Endothelial cell of umbilical vein (primary cell): ENCODE measurements at regions not wholly inside any gene's neighbourhood (a gene's known extent, or its start where the extent isn't known, plus 50 kb on each side); places are given as distances from the start of the nearest gene placed in this dataset.

Source experiments
- BruUV-seq: library from RNA; stranded (reverse); fragments of 400-500 nt; replicated peaks from 2 replicates; lab custom pipeline; 2021; lab: Mats Ljungman, UMichigan
- CTCF ChIA-PET: fragments of 300-600, 350-600 bp; sonication (Branson Sonifier 250); formaldehyde crosslinking; loops from one replicate; lab custom pipeline; 2021; ENCODE audit warnings: antibody characterized with exemption, inconsistent platforms; lab: Charles Lee
- POLR2A ChIA-PET: fragments of 300-600, 350-600 bp; sonication (Branson Sonifier 250); formaldehyde crosslinking; loops from one replicate; lab custom pipeline; 2021; ENCODE audit warnings: antibody characterized with exemption, inconsistent platforms; lab: Charles Lee
- DNase-seq: peaks from one replicate; pipeline ENCODE4 v3.0.0-alpha.2; 2011; ENCODE audit warnings: low read depth, low spot score
- FAIRE-seq: peaks from 2 replicates; lab custom pipeline; 2011; peaks lifted over from hg19 to GRCh38; lab: Jason Lieb, UNC
- H2AFZ ChIP-seq: 2 replicates; pipeline ENCODE4 v1.6.0; 2012; ENCODE audit warnings: low read depth, low read length, control low read depth, inconsistent platforms
- H3K27ac ChIP-seq: 2 replicates; pipeline ENCODE4 v1.5.1; 2011; ENCODE audit warnings: low read depth, mild to moderate bottlenecking, control low read depth, low read length, moderate library complexity; ENCODE audit not compliant: insufficient read depth
- H3K27me3 ChIP-seq, 2 experiments: 2 replicates each; pipeline versions ENCODE4 v1.6.0 to v1.6.1; 2011; ENCODE audit warnings: low read length in 2 of 2, mixed read lengths in 1 of 2; ENCODE audit not compliant: control insufficient read depth in 2 of 2, insufficient read depth in 2 of 2
- H3K36me3 ChIP-seq, 2 experiments: 2 replicates in 1 of 2; 3 replicates in 1 of 2; pipeline ENCODE4 v1.5.1; 2011; ENCODE audit warnings: low read length in 2 of 2, mild to moderate bottlenecking in 1 of 2, moderate library complexity in 1 of 2; ENCODE audit not compliant: control insufficient read depth in 2 of 2, insufficient read depth in 2 of 2; ENCODE audit errors: extremely low read depth in 1 of 2
- H3K4me1 ChIP-seq: 3 replicates; pipeline ENCODE4 v1.5.1; 2011; ENCODE audit warnings: mild to moderate bottlenecking, low read length; ENCODE audit not compliant: control insufficient read depth, insufficient read depth; ENCODE audit errors: extremely low read depth
- H3K4me2 ChIP-seq: 2 replicates; pipeline ENCODE4 v1.6.1; 2011; ENCODE audit warnings: low read length, control low read depth, mixed read lengths; ENCODE audit not compliant: insufficient read depth
- H3K4me3 ChIP-seq, 3 experiments: fragments of 200-600 bp in 1 of 3; sonication (generic), shearing (Covaris generic) in 1 of 3; replicated peaks in 1 of 3; 2 replicates each; pipeline ENCODE4 v1.5.1; 2011 to 2016; ENCODE audit warnings: control low read depth in 3 of 3, low read length in 3 of 3, mild to moderate bottlenecking in 2 of 3, inconsistent platforms in 1 of 3, low read depth in 1 of 3, moderate library complexity in 1 of 3; ENCODE audit not compliant: insufficient read depth in 1 of 3
- H3K79me2 ChIP-seq: 2 replicates; pipeline ENCODE4 v1.6.0; 2012; ENCODE audit warnings: low read length, inconsistent platforms; ENCODE audit not compliant: control insufficient read depth, insufficient read depth
- H3K9ac ChIP-seq: replicated peaks from 2 replicates; pipeline ENCODE3; 2011; ENCODE audit warnings: low read length, control low read depth; ENCODE audit not compliant: insufficient read depth; ENCODE audit errors: extremely low read depth
- H3K9me1 ChIP-seq: replicated peaks from 3 replicates; pipeline ENCODE4 v1.6.0; 2011; ENCODE audit warnings: mild to moderate bottlenecking, low read length; ENCODE audit not compliant: control insufficient read depth, insufficient read depth; ENCODE audit errors: extremely low read depth
- H3K9me3 ChIP-seq: replicated peaks from 2 replicates; pipeline ENCODE4 v1.5.1; 2012; ENCODE audit warnings: low read length, inconsistent platforms; ENCODE audit not compliant: control insufficient read depth, insufficient read depth
- H4K20me1 ChIP-seq: replicated peaks from 2 replicates; pipeline ENCODE3; 2011; ENCODE audit warnings: mild to moderate bottlenecking, low read length; ENCODE audit not compliant: control insufficient read depth, insufficient read depth; ENCODE audit errors: extremely low read depth
- CTCF ChIP-seq, 2 donors: IDR thresholded peaks; 1 replicate in 1 of 2; 2 replicates in 1 of 2; pipeline ENCODE4 v1.5.1; 2011; ENCODE audit warnings: low read length in 2 of 2, mild to moderate bottlenecking in 2 of 2, moderate library complexity in 2 of 2, control low read depth in 1 of 2, inconsistent platforms in 1 of 2, low read depth in 1 of 2; ENCODE audit not compliant: insufficient read depth in 1 of 2; ENCODE audit errors: extremely low read depth in 1 of 2
- EZH2 ChIP-seq: IDR thresholded peaks from 2 replicates; pipeline ENCODE4 v1.6.1; 2012; ENCODE audit warnings: borderline replicate concordance, low read depth, mild to moderate bottlenecking, moderate library complexity, low read length, inconsistent platforms; ENCODE audit not compliant: severe bottlenecking
- FOS ChIP-seq: IDR thresholded peaks from 2 replicates; pipeline ENCODE4 v1.6.1; 2011; ENCODE audit warnings: mild to moderate bottlenecking, low read length, moderate library complexity, borderline replicate concordance; ENCODE audit not compliant: insufficient read depth
- JUN ChIP-seq: IDR thresholded peaks from 2 replicates; pipeline ENCODE4 v1.6.1; 2011; ENCODE audit warnings: borderline replicate concordance, low read depth; ENCODE audit not compliant: insufficient read length, insufficient read depth
- MYC ChIP-seq: IDR thresholded peaks from one replicate; pipeline ENCODE4 v1.6.1; 2011; ENCODE audit warnings: mild to moderate bottlenecking, low read depth, low read length
- POLR2A ChIP-seq: IDR thresholded peaks from 2 replicates; pipeline ENCODE4 v1.6.1; 2012; ENCODE audit warnings: low read depth, mild to moderate bottlenecking, control low read depth, low read length
- POLR2AphosphoS5 ChIP-seq: IDR thresholded peaks from 2 replicates; pipeline ENCODE4 v1.6.1; 2012; ENCODE audit warnings: low read depth, mild to moderate bottlenecking, control low read depth, low read length, moderate library complexity; ENCODE audit not compliant: insufficient read depth
- dilution Hi-C: fragments of 300-500 bp; cut with MboI; formaldehyde crosslinking; loops from one replicate; pipeline ENCODE4 v1.15.0; 2019; ENCODE audit warnings: low sequenced_read_pairs; ENCODE audit not compliant: extremely low pct_ligation_motif_present
- intact Hi-C: fragments of 100-400 bp; cut with micrococcal nuclease; formaldehyde crosslinking; loops from one replicate; pipeline ENCODE4 v1.10.0; 2022
- TF ChIP-seq, protein P1 (sequence below): IDR thresholded peaks from 2 replicates; pipeline ENCODE4 v1.6.1; 2011; ENCODE audit not compliant: insufficient read depth, insufficient read length

GRCh38 chr1:181416268-181416860 is 67.0 kb upstream of the CACNA1E start:
- Histone ChIP-seq H2AFZ (no peak overlapping the region), H3K27me3 (no peaks in the 10 kb centered on the region), H3K4me1 (no peaks in the 10 kb centered on the region), H3K4me2 (no peak overlapping the region), H3K9ac (no peak overlapping the region), H3K79me2 (no peaks in the 10 kb centered on the region), H3K27ac (no peak overlapping the region), H3K4me3 (no peak overlapping the region), H3K36me3 (no peaks in the 10 kb centered on the region), H3K9me1 (no peaks in the 10 kb centered on the region), H3K9me3 (no peaks in the 10 kb centered on the region), H4K20me1 (no peaks in the 10 kb centered on the region)
- CTCF ChIA-PET = interaction anchor here (1.4 to 1.8 kb wide), 3 partner anchors 9 to 226 kb away, joined by 3 to 13 read pairs (median 5); no protein-coding TSS in a partner anchor
- FAIRE-seq = no peak
- TF ChIP-seq FOS = no peak
- no peak for TF ChIP-seq EZH2
- no peak for TF ChIP-seq MYC
- no peak for TF ChIP-seq JUN
- no peak for TF ChIP-seq POLR2AphosphoS5
- TF ChIP-seq, protein P1, sequence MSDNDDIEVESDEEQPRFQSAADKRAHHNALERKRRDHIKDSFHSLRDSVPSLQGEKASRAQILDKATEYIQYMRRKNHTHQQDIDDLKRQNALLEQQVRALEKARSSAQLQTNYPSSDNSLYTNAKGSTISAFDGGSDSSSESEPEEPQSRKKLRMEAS = no peak
- no peak for TF ChIP-seq POLR2A
- no peak for TF ChIP-seq CTCF (IDR thresholded peaks at IDR 0.05; ENCODE audit: extremely low read depth in 1 of 2, insufficient read depth in 1 of 2, low read depth in 1 of 2, low read length in 2 of 2)
- dilution Hi-C loops (loop anchor here (25.0 kb wide), 2 partner anchors 104 to 204 kb away; no protein-coding TSS in a partner anchor), intact Hi-C loops (no loop called here)
- no peak for DNase-seq
- POLR2A ChIA-PET = no interaction called here
- no TSS peak for BruUV-seq
